HG02759 (cell line): ENCODE measurements at regions not wholly inside any gene's neighbourhood (a gene's known extent, or its start where the extent isn't known, plus 50 kb on each side); places are given as distances from the start of the nearest gene placed in this dataset.

Experiments
- ATAC-seq: cut with Tn5 transposase; IDR thresholded peaks from one replicate; pipeline ENCODE4 v1.9.1; 2021; ENCODE audit warnings: mild to moderate bottlenecking, moderate library complexity; ENCODE audit not compliant: unreplicated experiment

GRCh38 chr3:76661527-76662250, 378.2 kb upstream of the ROBO2 start:
- no peak for ATAC-seq

- no peak for ATAC-seq
These were observed 375.1 kb upstream of the ROBO2 start for GRCh38 chr3:76664816-76665215.

GRCh38 chr3:76668653-76669052, 371.2 kb upstream of the ROBO2 start:
- no peak for ATAC-seq

- no peak for ATAC-seq
These were observed 370.6 kb upstream of the ROBO2 start for GRCh38 chr3:76669322-76669721.

- ATAC-seq, result no peak
These were observed 366.7 kb upstream of the ROBO2 start for GRCh38 chr3:76673171-76673570.

GRCh38 chr3:76679541-76679940, 360.4 kb upstream of the ROBO2 start:
- no peak for ATAC-seq

GRCh38 chr3:76683256-76683655, 356.6 kb upstream of the ROBO2 start:
- ATAC-seq, result no peak

- no peak for ATAC-seq
These were observed 355.0 kb upstream of the ROBO2 start for GRCh38 chr3:76684946-76685345.

- no peak for ATAC-seq
These were observed 354.0 kb upstream of the ROBO2 start for GRCh38 chr3:76685858-76686257.

- ATAC-seq, result no peak
These were observed 352.9 kb upstream of the ROBO2 start for GRCh38 chr3:76687019-76687418.

GRCh38 chr3:76694063-76694462, 345.8 kb upstream of the ROBO2 start:
- ATAC-seq, result no peak

- no peak for ATAC-seq
These were observed 341.7 kb upstream of the ROBO2 start for GRCh38 chr3:76698136-76698706.

GRCh38 chr3:76699846-76700245, 340.1 kb upstream of the ROBO2 start:
- ATAC-seq, result no peak

GRCh38 chr3:76700323-76700722, 339.6 kb upstream of the ROBO2 start:
- ATAC-seq, result no peak

GRCh38 chr3:76702676-76703075, 337.2 kb upstream of the ROBO2 start:
- ATAC-seq, result no peak

GRCh38 chr3:76715426-76715825, 324.5 kb upstream of the ROBO2 start:
- no peak for ATAC-seq

GRCh38 chr3:76723366-76723765, 316.5 kb upstream of the ROBO2 start:
- ATAC-seq, result no peak

GRCh38 chr3:76724075-76724474, 315.8 kb upstream of the ROBO2 start:
- no peak for ATAC-seq

GRCh38 chr3:76724706-76725105, 315.2 kb upstream of the ROBO2 start:
- ATAC-seq, result no peak

- ATAC-seq, result no peak
These were observed 313.9 kb upstream of the ROBO2 start for GRCh38 chr3:76726034-76726433.

GRCh38 chr3:76728426-76728825, 311.5 kb upstream of the ROBO2 start:
- no peak for ATAC-seq

- ATAC-seq, result no peak
These were observed 308.4 kb upstream of the ROBO2 start for GRCh38 chr3:76731471-76731870.
